ENCODE measurements at regions not wholly inside any gene's neighbourhood (a gene's known extent, or its start where the extent isn't known, plus 50 kb on each side); places are given as distances from the start of the nearest gene placed in this dataset.

- no peak for TF ChIP-seq CTCF (CRISPR knock-in tag; IDR thresholded peaks at IDR 0.05)
- no peak for TF ChIP-seq SPEN (CRISPR knock-in tag; IDR thresholded peaks at IDR 0.05; ENCODE audit: low read depth)
- TF ChIP-seq CHD4 (IDR thresholded peaks at IDR 0.05; ENCODE audit: borderline replicate concordance, low read length), result no peak
- no peak for TF ChIP-seq HINFP (CRISPR knock-in tag; IDR thresholded peaks at IDR 0.05; ENCODE audit: low read depth)
- no peak for TF ChIP-seq TAF1 (CRISPR knock-in tag; IDR thresholded peaks at IDR 0.05)
- TF ChIP-seq FOXJ3 (CRISPR knock-in tag; IDR thresholded peaks at IDR 0.05; ENCODE audit: borderline replicate concordance), result no peak
- TF ChIP-seq NFE2 (CRISPR knock-in tag; IDR thresholded peaks at IDR 0.05), result no peak
- TF ChIP-seq ZNF7 (CRISPR knock-in tag; IDR thresholded peaks at IDR 0.05), result no peak
- TF ChIP-seq REST (IDR thresholded peaks at IDR 0.05; ENCODE audit: borderline replicate concordance in 1 of 2, low read depth in 1 of 2, low read length in 2 of 2), result no peak
- no peak for TF ChIP-seq ARID3A (IDR thresholded peaks at IDR 0.05; ENCODE audit: low read depth, low read length)
- TF ChIP-seq JUND (CRISPR knock-in tag; IDR thresholded peaks at IDR 0.05), result no peak
- TF ChIP-seq NR2C2 (CRISPR knock-in tag; IDR thresholded peaks at IDR 0.05; ENCODE audit: borderline replicate concordance), result no peak
- no peak for TF ChIP-seq RFX5 (IDR thresholded peaks at IDR 0.05; ENCODE audit: low read depth, low read length)
- no peak for TF ChIP-seq KAT7 (CRISPR knock-in tag; IDR thresholded peaks at IDR 0.05; ENCODE audit: borderline replicate concordance)
Measured at GRCh38 chr4:116001291-116001690, 887.9 kb upstream of the NDST4 start.

All from HepG2 (cell line).